Neuronal stem cell (in vitro differentiated cells): ENCODE measurements at regions not wholly inside any gene's neighbourhood (a gene's known extent, or its start where the extent isn't known, plus 50 kb on each side); places are given as distances from the start of the nearest gene placed in this dataset.

ENCODE experiments used
- DNase-seq: peaks from one replicate; pipeline ENCODE4 v3.0.0-alpha.2; 2013; ENCODE audit warnings: low spot score
- H2AFZ ChIP-seq: one replicate; pipeline ENCODE4 v1.6.1; 2013; ENCODE audit warnings: mild to moderate bottlenecking, low read length, inconsistent platforms
- H2AK5ac ChIP-seq: 2 replicates; pipeline ENCODE4 v1.6.1; 2013; ENCODE audit warnings: low read depth, mild to moderate bottlenecking, inconsistent platforms, low read length, moderate library complexity, mixed read lengths
- H2BK120ac ChIP-seq: 2 replicates; pipeline ENCODE4 v1.6.1; 2013; ENCODE audit warnings: low read depth, mild to moderate bottlenecking, inconsistent platforms, low read length, moderate library complexity, mixed read lengths
- H2BK12ac ChIP-seq: one replicate; pipeline ENCODE4 v1.6.1; 2013; ENCODE audit warnings: low read length, inconsistent platforms
- H2BK15ac ChIP-seq: 2 replicates; pipeline ENCODE4 v1.6.1; 2013; ENCODE audit warnings: mild to moderate bottlenecking, low read length, inconsistent platforms, mixed read lengths
- H2BK5ac ChIP-seq: one replicate; pipeline ENCODE4 v1.6.1; 2013; ENCODE audit warnings: inconsistent platforms, mild to moderate bottlenecking, low read length, moderate library complexity
- H3K14ac ChIP-seq: one replicate; pipeline ENCODE4 v1.6.1; 2013; ENCODE audit warnings: low read length, inconsistent platforms
- H3K18ac ChIP-seq: 2 replicates; pipeline ENCODE4 v1.6.1; 2013; ENCODE audit warnings: low read length, inconsistent platforms
- H3K23ac ChIP-seq: 2 replicates; pipeline ENCODE4 v1.6.1; 2013; ENCODE audit warnings: low read depth, mild to moderate bottlenecking, mixed read lengths, low read length, inconsistent platforms; ENCODE audit not compliant: poor library complexity
- H3K27ac ChIP-seq: replicated peaks from 3 replicates; pipeline ENCODE4 v1.5.1; 2013; ENCODE audit warnings: low read length, inconsistent platforms
- H3K27me3 ChIP-seq, 3 experiments: 2 replicates each; pipeline ENCODE4 v1.6.1; 2013; ENCODE audit warnings: low read length in 3 of 3, mild to moderate bottlenecking in 2 of 3, inconsistent platforms in 1 of 3, low read depth in 1 of 3, mixed read lengths in 1 of 3, moderate library complexity in 1 of 3; ENCODE audit not compliant: control insufficient read depth in 3 of 3, insufficient read depth in 3 of 3
- H3K36me3 ChIP-seq, 2 donors: replicated peaks in 1 of 2; 2 replicates each; pipeline ENCODE4 v1.6.1; 2013; ENCODE audit warnings: low read length in 2 of 2; ENCODE audit not compliant: control insufficient read depth in 2 of 2, insufficient read depth in 2 of 2
- H3K4ac ChIP-seq: 2 replicates; pipeline ENCODE4 v1.6.1; 2013; ENCODE audit warnings: inconsistent platforms, mild to moderate bottlenecking, low read length, moderate library complexity
- H3K4me1 ChIP-seq, 2 donors: 1 replicate in 1 of 2; 2 replicates in 1 of 2; pipeline ENCODE4 v1.6.1; 2013; ENCODE audit warnings: low read length in 2 of 2, low read depth in 1 of 2; ENCODE audit not compliant: control insufficient read depth in 2 of 2, insufficient read depth in 1 of 2
- H3K4me2 ChIP-seq: one replicate; pipeline ENCODE4 v1.6.1; 2013; ENCODE audit warnings: mild to moderate bottlenecking, low read length, inconsistent platforms; ENCODE audit not compliant: insufficient read depth, poor library complexity, severe bottlenecking
- H3K4me3 ChIP-seq, 2 donors: 2 replicates each; pipeline ENCODE4 v1.5.1; 2013; ENCODE audit warnings: low read length in 2 of 2, mild to moderate bottlenecking in 2 of 2, inconsistent platforms in 1 of 2, moderate library complexity in 1 of 2
- H3K79me1 ChIP-seq: one replicate; pipeline ENCODE4 v1.6.1; 2013; ENCODE audit warnings: low read depth, mild to moderate bottlenecking, inconsistent platforms, low read length, moderate library complexity
- H3K9ac ChIP-seq: one replicate; pipeline ENCODE4 v1.6.1; 2013; ENCODE audit warnings: mild to moderate bottlenecking, low read depth, low read length, inconsistent platforms; ENCODE audit not compliant: poor library complexity
- H3K9me3 ChIP-seq, 2 donors: replicated peaks in 1 of 2; 2 replicates each; pipeline versions ENCODE3 to v1.6.1; 2013; ENCODE audit warnings: low read length in 2 of 2, mild to moderate bottlenecking in 2 of 2, inconsistent platforms in 1 of 2, low read depth in 1 of 2, mixed read lengths in 1 of 2, moderate library complexity in 1 of 2; ENCODE audit not compliant: control insufficient read depth in 2 of 2, insufficient read depth in 1 of 2
- H4K8ac ChIP-seq: one replicate; pipeline ENCODE4 v1.6.1; 2013; ENCODE audit warnings: low read depth, mild to moderate bottlenecking, inconsistent platforms, low read length, moderate library complexity
- H4K91ac ChIP-seq: one replicate; pipeline ENCODE4 v1.6.1; 2013; ENCODE audit warnings: low read length, low read depth, mild to moderate bottlenecking, inconsistent platforms; ENCODE audit not compliant: poor library complexity
- WGBS, 2 donors: extraction: QIAGEN DNeasy Blood & Tissue Kit; methylation state at CpG; one replicate each; pipeline ENCODE4 v1.1.7; 2013; ENCODE audit warnings: missing lambda C conversion rate in 2 of 2, mixed read lengths in 1 of 2; ENCODE audit not compliant: insufficient read length in 2 of 2, insufficient replicate concordance in 1 of 2; ENCODE audit errors: extremely low coverage in 2 of 2; 5-methylcytosine and 5-hydroxymethylcytosine counted together

DNA sequence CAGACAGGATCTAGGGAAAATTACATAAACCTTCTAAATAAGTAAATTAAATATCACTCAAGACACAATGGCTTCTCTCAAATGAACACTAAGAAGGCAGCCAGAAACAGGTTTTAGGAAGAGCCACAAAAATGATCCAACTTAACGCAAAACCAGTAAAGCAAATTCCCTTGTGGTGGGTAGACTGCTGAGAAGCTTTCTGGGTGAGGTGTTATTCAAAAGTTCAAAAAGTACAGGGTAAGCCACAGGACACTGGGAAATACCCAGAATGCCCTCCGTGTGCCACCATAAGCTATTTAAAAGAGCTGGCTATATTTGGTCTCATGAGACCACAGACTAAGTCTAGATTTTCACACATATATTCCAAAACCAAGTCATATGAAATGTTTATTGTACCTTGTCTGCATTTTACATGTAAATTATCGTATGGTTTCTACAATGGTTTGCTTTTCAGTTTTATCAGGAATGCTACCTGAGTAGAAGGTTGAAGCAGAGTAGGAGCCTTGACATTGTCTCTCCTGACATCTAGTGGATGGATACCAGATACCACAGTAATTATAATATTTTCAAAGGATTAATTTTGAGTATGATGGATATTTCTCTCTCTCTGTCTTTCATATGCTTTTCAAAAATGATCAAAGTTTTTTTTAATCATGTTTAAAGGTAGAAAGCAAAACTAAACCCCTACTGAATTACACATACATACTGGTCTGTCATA lies 109.3 kb upstream of the KLHL13 start:
- no peak overlapping the region for H3K4me2 ChIP-seq
- no peak overlapping the region for H4K91ac ChIP-seq
- no peaks in the 10 kb centered on the region for H3K27me3 ChIP-seq
- WGBS, 2 donors, result no CpG with 5 or more reads among the region's 3 CpGs
- H3K79me1 ChIP-seq, result no peaks in the 10 kb centered on the region
- H3K27ac ChIP-seq, result no peak overlapping the region
- no peak overlapping the region for H2BK5ac ChIP-seq
- no peak overlapping the region for H2AFZ ChIP-seq
- no peak overlapping the region for H3K14ac ChIP-seq
- no peak overlapping the region for H2AK5ac ChIP-seq
- no peak overlapping the region for H3K4ac ChIP-seq
- no peak overlapping the region for H3K9ac ChIP-seq
- H2BK12ac ChIP-seq, result no peak overlapping the region
- H3K23ac ChIP-seq, result no peak overlapping the region
- no peak overlapping the region for H3K18ac ChIP-seq
- H3K4me1 ChIP-seq, result no peaks in the 10 kb centered on the region
- H3K36me3 ChIP-seq, result no peaks in the 10 kb centered on the region
- H3K4me3 ChIP-seq, result no peak overlapping the region
- H4K8ac ChIP-seq, result no peak overlapping the region
- H2BK15ac ChIP-seq, result no peak overlapping the region
- no peak overlapping the region for H2BK120ac ChIP-seq
- no peaks in the 10 kb centered on the region for H3K9me3 ChIP-seq
- no peak for DNase-seq

- Histone ChIP-seq H3K27ac (no peak overlapping the region), H3K4me1 (no peaks in the 10 kb centered on the region), H2BK12ac (no peak overlapping the region), H3K9ac (no peak overlapping the region), H3K36me3 (no peaks in the 10 kb centered on the region), H2AFZ (no peak overlapping the region), H3K27me3 (no peaks in the 10 kb centered on the region), H3K23ac (no peak overlapping the region), H3K4me2 (no peak overlapping the region), H4K8ac (no peak overlapping the region), H3K9me3 (no peaks in the 10 kb centered on the region), H2BK15ac (no peak overlapping the region), H3K4me3 (no peak overlapping the region), H2AK5ac (no peak overlapping the region), H2BK5ac (no peak overlapping the region), H4K91ac (no peak overlapping the region), H3K14ac (no peak overlapping the region), H3K18ac (no peak overlapping the region), H3K4ac (no peak overlapping the region), H3K79me1 (no peaks in the 10 kb centered on the region), H2BK120ac (no peak overlapping the region)
- DNase-seq, result no peak
- WGBS, 2 donors, result no CpG with 5 or more reads among the region's 4 CpGs
Observed at GRCh38 chrX:118228041-118228440, 111.4 kb upstream of the KLHL13 start.

DNA sequence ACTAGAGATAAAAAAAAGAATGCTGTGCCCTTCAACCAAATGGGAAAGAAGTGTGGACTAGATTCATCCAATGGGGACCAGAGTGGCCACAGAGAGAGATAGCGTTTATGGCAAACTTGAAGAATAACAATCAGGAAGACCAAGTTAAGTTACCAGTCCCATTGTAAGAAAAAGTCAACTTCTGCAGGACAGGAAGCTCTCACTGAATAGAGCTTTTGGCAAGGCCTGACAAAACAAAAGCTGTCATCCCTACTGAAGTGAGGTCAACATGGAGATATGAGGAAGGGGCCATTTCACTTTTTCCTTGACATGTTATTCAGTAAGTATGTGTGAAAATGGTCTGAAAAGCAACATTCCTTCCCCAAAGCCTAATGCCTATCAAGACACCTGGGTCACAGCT lies 111.8 kb upstream of the KLHL13 start:
- Histone ChIP-seq H4K8ac (no peak overlapping the region), H3K4me1 (no peaks in the 10 kb centered on the region), H3K9ac (no peak overlapping the region), H2BK120ac (no peak overlapping the region), H3K79me1 (no peaks in the 10 kb centered on the region), H3K36me3 (no peaks in the 10 kb centered on the region), H3K18ac (no peak overlapping the region), H2BK12ac (no peak overlapping the region), H4K91ac (no peak overlapping the region), H2BK15ac (no peak overlapping the region), H2AK5ac (no peak overlapping the region), H3K9me3 (no peaks in the 10 kb centered on the region), H3K4me3 (no peak overlapping the region), H2BK5ac (no peak overlapping the region), H2AFZ (no peak overlapping the region), H3K4me2 (no peak overlapping the region), H3K4ac (no peak overlapping the region), H3K23ac (no peak overlapping the region), H3K27me3 (no peaks in the 10 kb centered on the region), H3K14ac (no peak overlapping the region), H3K27ac (no peak overlapping the region)
- no CpG with 5 or more reads among the region's 1 CpG for WGBS, 2 donors
- no peak for DNase-seq

DNA sequence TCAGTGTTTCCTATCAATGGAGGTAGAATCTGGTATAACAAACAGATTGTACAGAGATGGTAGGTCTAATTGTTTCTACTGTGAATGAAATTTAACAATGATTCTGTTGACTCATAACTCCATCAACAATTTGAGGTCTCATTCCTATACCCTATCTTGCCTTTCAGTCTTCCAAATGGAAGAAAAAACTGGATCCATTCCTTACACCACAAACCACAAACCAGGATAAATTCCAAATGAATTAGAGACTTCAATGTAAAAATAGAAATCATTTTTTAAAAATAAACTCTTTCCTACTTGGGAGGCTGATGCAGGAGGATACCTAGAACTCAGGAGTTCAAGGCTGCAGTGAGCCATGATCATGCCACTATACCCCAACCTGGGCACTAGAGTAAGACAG lies 114.4 kb upstream of the WDR44 start:
- Histone ChIP-seq H3K36me3 (no peaks in the 10 kb centered on the region), H3K9ac (no peak overlapping the region), H3K4me1 (no peaks in the 10 kb centered on the region), H2BK15ac (no peak overlapping the region), H3K27me3 (no peaks in the 10 kb centered on the region), H2BK120ac (no peak overlapping the region), H2BK12ac (no peak overlapping the region), H3K23ac (no peak overlapping the region), H3K9me3 (no peaks in the 10 kb centered on the region), H2BK5ac (no peak overlapping the region), H3K18ac (no peak overlapping the region), H4K8ac (no peak overlapping the region), H3K4me3 (no peak overlapping the region), H2AK5ac (no peak overlapping the region), H4K91ac (no peak overlapping the region), H3K27ac (no peak overlapping the region), H3K79me1 (no peaks in the 10 kb centered on the region), H3K14ac (no peak overlapping the region), H3K4me2 (no peak overlapping the region), H2AFZ (no peak overlapping the region), H3K4ac (no peak overlapping the region)
- no peak for DNase-seq
